Neural progenitor cell (in vitro differentiated cells): ENCODE measurements at regions not wholly inside any gene's neighbourhood (a gene's known extent, or its start where the extent isn't known, plus 50 kb on each side); places are given as distances from the start of the nearest gene placed in this dataset.

Source experiments
- CTCF ChIP-seq: fragments of 200-600 bp; sonication (generic); IDR thresholded peaks from 2 replicates; pipeline ENCODE4 v1.5.1; 2017; ENCODE audit warnings: antibody characterized with exemption, mild to moderate bottlenecking
- EZH2 ChIP-seq: fragments of 200-600 bp; sonication (generic); IDR thresholded peaks from 2 replicates; pipeline ENCODE4 v1.6.1; 2017; ENCODE audit warnings: antibody characterized with exemption, mild to moderate bottlenecking, moderate library complexity

- TF ChIP-seq EZH2 (no peak), CTCF (no peak)
Measured at GRCh38 chr4:43330288-43330687, 437.8 kb downstream of the GRXCR1 start.
